ENCODE measurements at regions not wholly inside any gene's neighbourhood (a gene's known extent, or its start where the extent isn't known, plus 50 kb on each side); places are given as distances from the start of the nearest gene placed in this dataset.
"Not testable (repeated sequence)": the region's sequence is repeated elsewhere in the genome, so short reads cannot be mapped to it uniquely, and the experiment has no call there.

DNA sequence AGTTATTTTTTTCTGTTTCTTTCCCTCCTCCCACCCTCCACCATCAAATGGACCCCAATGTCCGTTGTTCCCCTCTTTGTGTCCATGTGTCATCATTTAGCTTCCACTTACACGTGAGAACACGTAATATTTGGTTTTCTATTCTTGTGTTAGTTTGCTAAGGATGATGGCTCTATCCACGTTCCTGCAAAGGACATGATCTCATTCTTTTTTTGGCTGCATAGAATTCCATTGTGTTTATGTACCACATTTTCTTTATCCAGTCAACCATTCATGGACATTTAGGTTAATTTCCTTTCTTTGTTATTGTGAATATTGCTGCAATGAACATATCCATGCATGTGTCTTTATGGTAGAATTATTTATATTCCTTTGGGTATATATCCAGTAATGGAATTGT is 91.3 kb upstream of the TNP1 start:
- no peak for DNase-seq

DNA sequence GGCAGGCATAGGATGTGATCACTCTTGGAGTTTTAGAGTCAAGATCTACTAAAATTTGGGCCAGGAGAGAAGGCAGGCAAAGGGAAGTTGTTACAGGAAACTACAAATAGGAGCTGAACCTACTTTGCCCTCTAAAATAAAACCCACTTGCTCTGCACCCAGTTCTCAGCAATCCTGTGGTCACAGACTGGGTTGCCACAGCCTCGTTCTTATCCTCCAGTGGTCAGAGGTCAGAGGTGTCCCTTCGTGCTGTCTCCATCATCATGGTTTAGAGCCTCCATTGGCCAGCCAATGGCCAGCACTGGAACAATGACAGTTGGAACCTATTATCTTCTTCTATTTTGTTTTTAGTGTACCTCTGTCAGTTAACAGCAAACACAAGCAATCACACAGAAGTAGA is 90.7 kb upstream of the TNP1 start:
- DNase-seq = no peak

- no peak for DNase-seq
These were observed 90.0 kb upstream of the TNP1 start for GRCh38 chr2:216949700-216950413.

DNA sequence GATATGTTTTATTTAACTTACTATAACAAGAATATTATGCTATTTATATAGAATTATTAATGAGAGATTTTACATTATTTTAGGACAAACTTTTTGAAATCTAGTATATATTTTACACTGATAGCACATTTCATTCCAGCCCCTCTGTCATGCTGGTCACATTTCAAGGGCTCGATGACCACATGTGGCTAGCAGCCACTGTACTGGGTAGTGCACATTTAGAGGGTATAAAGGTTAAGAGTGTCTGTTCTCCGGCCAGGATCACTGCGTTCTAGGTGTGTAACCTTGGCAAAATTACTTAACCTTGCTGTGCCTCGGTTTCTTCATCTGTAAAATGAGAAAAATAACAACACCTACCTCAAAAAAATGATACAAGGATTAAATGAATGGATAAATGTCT is 87.2 kb upstream of the TNP1 start:
- no peak for DNase-seq

DNA sequence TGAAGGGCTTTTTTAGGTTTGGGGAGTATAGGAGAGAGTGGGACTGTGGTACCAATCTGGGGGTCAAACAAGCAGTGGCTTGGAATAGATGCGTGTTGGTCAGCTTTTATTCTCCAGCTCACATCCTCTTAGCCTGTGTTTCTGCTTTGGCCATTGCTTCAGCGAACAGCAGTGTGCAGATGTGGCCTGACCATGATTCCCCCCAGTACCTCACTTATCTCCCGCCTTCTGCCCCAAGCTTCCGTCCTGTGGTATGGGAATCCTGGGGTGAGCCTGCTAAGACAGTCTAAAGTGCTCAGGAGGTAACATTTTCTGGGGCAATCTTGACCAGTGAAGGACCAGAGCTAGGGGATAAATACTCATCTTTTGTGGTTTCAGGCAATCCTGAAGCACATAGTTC is 84.9 kb upstream of the TNP1 start:
- no peak for DNase-seq

DNA sequence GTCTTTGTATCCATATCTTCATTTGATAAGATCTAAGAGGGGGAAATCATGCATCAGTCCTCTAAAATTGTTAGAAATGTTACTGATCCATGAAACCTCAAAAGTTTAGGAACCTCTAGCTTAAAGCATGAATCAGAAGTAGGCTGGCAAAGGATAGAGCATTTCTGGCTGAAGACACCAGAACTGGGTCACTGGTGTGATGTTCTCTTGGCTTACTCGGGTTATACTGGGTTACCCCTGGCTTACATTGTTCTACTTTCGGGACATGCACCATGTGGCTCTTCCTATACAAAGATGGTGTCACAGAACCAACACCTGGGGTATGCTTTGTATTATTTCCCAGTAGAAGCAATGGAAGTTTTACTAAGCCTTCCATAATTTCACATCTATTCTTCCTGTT is 83.2 kb upstream of the TNP1 start:
- no peak for DNase-seq

DNA sequence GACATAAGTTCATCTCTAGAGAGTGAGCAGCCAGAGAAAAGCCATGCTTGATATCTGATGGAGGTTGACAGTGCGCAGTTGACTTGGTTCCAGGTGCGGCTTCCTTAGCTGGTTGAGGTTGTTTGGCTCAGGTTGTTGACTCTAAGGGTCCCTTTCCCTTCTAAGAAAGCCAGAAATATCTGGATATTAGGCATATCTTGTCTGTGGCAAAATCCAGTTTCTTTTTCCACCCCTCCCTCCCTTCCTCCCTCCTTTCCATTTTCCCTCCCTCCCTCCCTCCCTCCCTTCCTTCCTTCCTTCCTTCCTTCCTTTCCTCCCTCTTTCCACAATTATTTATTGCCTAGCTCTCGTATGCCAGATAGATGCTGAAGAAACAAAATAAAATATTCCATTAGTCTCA is 82.6 kb upstream of the TNP1 start:
- no peak for DNase-seq

DNA sequence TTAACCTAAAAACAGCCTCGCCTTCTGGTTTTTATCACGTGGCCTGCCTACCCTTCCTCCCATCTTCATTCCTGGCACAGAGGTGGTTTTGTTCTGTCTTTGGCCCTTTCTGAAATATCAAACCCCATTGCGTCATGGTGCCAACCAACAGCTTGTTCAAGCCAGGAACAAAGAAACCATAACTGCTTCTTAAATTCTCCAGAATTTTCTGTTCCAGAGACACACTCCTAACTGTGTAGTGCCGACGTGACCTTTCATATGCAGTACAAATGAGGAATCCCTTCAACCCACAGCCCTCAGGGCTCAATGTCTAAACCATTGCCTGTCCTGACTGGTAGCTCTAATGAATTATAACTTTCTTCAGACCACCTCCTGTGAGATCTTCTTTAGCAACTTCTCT is 82.2 kb upstream of the TNP1 start:
- DNase-seq = no peak

DNA sequence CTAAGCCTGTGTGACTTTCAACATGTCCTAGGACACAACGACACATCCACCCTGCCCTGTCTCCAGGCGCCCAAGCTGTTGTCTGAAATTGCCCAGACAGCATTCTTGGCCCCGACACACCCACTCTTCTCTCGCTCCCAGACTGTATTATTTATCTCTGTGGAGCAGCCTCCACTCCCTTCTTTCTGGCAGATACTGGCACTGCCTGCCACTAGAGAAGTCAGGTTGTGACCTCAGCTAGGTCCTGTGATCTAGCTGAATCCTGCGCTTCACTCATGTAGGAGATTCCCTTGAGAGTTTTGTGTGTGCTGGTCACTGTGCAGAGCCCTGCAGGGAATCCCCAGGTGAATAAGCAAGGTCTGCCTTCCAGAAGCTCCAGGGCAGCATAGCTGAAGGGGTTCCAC is 77.1 kb upstream of the TNP1 start:
- no peak for DNase-seq

- DNase-seq = no peak
These were observed 74.8 kb upstream of the TNP1 start for GRCh38 chr2:216934623-216935022.

- peak; percentile 15 for DNase-seq
These were observed 74.3 kb upstream of the TNP1 start for GRCh38 chr2:216934151-216934550.

DNA sequence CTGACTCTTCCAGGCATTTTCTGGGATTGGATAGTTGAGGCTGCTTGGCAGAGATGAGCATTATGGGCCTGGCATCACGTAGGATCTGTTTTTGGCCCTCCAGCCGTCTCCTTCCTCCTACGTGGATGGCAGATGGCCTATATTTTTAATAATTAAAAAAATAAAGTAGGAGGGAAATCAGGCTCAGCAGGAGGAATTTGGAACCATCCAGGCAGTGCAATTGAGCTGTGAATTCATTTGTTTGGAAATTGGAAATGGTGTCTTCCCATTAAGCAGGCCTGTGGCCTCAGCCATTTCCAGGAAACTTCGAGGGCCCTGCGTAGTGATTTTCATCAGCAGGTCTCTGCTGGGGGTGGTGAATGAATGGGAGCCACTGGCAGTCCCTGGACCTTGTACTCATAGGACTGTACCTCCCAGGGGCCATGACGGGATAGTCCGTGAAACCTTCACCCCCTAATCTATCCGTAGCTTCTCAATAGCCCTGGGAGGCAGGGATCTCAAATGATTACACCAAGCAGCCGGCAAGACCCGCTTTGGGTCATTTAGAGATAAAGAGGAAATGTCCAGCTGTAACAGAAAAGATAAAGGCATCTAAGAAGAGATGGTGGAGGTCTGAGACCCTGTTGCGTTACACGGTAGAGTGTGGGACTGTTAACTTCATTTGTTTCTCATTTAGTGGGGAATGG is 73.1 kb upstream of the TNP1 start:
- DNase-seq = no peak

DNA sequence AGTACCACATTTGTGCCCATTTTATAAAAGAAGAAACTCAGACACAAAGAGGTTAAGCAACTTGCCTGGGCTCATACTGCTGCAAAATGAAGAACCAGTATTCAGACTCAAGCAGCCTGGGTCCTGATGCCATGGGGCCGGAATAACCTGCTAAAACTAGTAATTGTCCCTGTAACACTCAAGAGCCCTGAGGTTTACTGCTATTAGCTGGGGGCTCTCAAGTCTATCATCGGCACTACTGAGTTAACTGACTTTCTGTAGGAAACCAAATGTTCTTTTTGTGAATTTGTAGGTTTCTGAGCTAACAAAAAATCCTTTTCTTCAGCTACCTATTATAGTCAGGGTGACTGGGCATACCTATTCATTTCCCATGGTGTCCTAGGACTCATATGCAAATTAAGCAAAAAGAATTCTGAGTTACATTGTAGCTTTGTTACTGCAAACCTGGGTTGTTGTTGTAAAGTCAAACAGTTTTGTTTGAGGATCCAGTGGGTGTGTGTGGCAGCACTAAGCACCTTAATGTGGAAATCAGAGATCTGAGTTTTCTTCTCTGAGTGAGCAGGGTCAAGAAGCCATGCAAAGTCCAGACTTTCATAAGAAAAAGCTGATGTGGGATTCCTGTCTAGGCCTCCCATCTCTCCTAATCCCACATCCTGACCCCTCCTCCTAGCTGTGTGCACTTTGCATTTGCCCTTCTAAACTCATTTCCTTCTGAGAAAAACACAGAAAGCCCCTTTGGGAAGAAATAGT is 72.4 kb upstream of the TNP1 start:
- no peak for DNase-seq

DNA sequence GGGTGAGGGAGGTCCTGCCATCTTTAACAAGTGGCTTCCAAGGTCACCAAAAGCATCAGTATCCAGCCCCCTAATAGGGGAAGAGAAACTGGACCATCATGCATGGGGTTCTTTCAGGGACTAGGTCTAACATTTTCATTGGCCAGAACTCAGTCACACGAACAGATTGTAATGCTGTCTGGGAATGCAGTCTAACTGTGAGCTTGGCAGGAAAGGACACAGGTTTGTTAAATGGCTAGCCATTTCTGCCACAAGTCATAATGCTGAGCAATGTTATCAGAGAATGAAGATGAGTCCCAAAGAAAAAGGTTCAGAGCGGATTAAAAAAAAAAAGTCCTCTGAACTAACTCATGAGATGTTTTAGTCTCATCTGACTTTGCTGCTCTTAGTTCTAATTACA is 70.9 kb upstream of the TNP1 start:
- no peak for DNase-seq

GRCh38 chr2:216929338-216929737 is 69.5 kb upstream of the TNP1 start:
- DNase-seq = not testable (repeated sequence)

GRCh38 chr2:216927163-216927562 is 67.3 kb upstream of the TNP1 start:
- no peak for DNase-seq

DNA sequence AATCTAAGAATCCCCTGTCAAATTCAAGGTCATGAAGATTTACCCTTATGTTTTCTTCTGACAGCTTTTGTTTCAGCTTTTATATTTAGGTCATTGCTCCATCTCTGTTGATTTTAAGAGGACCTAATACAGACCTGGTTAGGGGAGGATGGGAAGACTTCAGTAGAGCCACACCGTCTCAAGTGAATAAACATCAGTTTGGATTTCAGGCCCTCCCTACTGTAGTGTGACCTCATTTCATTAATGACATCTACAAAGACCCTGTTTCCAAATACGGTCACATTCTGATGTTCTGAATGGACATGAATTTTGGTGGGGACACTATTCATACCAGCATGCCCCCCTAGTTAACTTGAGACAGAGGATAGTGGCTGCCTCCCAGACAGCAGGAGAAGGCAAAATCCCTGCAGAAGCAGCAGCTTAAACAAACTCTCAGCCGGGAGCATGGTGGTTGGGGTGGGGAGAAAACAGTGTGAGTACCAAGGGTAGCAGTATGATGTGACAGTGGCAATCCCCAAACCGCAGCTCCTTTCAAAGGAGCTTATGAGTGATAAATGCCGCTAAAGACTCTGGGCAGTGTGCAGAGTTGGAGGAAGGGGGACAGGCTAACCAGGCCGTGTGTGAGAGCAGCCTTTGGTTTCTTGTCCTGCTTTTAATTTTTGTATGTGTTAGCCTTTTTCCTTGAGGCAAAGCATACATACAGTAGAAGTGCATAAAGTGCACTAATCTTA is 65.9 kb upstream of the TNP1 start:
- no peak for DNase-seq

- DNase-seq = no peak
These were observed 65.1 kb upstream of the TNP1 start for GRCh38 chr2:216925006-216925405.

GRCh38 chr2:216923706-216924105 is 63.8 kb upstream of the TNP1 start:
- DNase-seq = no peak

- DNase-seq = no peak
These were observed 62.4 kb upstream of the TNP1 start for GRCh38 chr2:216922175-216922780.

DNA sequence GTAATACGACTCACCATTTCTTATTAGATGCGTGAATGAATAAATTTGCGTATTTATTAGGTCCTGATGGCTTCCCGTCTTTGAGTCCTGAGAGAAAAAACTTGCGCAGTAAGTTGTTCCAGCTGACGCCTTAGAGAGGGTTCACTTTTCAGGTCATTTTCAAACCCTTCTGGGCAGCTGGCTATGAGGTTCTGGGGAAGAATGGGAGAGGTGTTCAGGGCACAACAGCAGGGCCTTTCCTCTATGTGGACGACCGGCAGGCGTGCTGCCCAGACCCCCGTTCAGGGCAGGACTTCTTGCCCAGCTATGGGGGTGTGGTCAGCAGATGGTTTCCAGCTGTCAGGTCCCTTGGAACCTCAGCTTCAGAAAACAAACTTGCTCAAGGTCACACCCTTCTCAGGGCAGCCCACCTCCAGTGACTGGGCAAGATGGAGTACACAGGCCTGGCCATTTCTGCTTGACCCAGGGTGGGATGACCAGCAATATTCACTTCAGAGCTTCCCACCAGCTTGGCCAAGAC is 61.1 kb upstream of the TNP1 start:
- DNase-seq = no peak

- DNase-seq = no peak
These were observed 60.4 kb upstream of the TNP1 start for GRCh38 chr2:216920143-216920876.

All from DMS 273 treated with DMSO at 0.1 percent for 48 hours (cell line).